ENCODE measurements at regions not wholly inside any gene's neighbourhood (a gene's known extent, or its start where the extent isn't known, plus 50 kb on each side); places are given as distances from the start of the nearest gene placed in this dataset.

GRCh38 chrX:122119361-122119760 lies 1064.7 kb upstream of the GRIA3 start:
- TF ChIP-seq CTCF (conservative IDR thresholded peaks at IDR 0.05 in 1 of 2, IDR thresholded peaks at IDR 0.05 in 1 of 2; ENCODE audit: extremely low read depth in 1 of 2, insufficient read depth in 1 of 2, low read depth in 1 of 2, low read length in 2 of 2), result no peak
- no peak for TF ChIP-seq EZH2 (IDR thresholded peaks at IDR 0.05; ENCODE audit: borderline replicate concordance, low read length)

Data from mammary epithelial cell (primary cell).